Muscle layer of colon (tissue), 2 donors: ENCODE measurements at regions not wholly inside any gene's neighbourhood (a gene's known extent, or its start where the extent isn't known, plus 50 kb on each side); places are given as distances from the start of the nearest gene placed in this dataset.

Source experiments
- H3K27ac ChIP-seq: one replicate; pipeline ENCODE4 v1.7.0; 2013; ENCODE audit warnings: low read depth, mild to moderate bottlenecking, low read length, moderate library complexity
- H3K27me3 ChIP-seq, 2 donors: one replicate each; pipeline ENCODE4 v1.7.0; 2013; ENCODE audit warnings: low read length in 2 of 2, mild to moderate bottlenecking in 2 of 2; ENCODE audit not compliant: insufficient read depth in 2 of 2, control insufficient read depth in 1 of 2
- H3K36me3 ChIP-seq: one replicate; pipeline ENCODE4 v1.7.0; 2013; ENCODE audit warnings: mild to moderate bottlenecking, low read length; ENCODE audit not compliant: insufficient read depth
- H3K4me1 ChIP-seq: one replicate; pipeline ENCODE4 v1.7.0; 2013; ENCODE audit warnings: mild to moderate bottlenecking, low read length; ENCODE audit not compliant: insufficient read depth
- H3K4me3 ChIP-seq, 2 donors: one replicate each; pipeline ENCODE4 v1.7.0; 2013; ENCODE audit warnings: low read length in 2 of 2, low read depth in 1 of 2, mild to moderate bottlenecking in 1 of 2, moderate library complexity in 1 of 2
- H3K9ac ChIP-seq: one replicate; pipeline ENCODE4 v1.7.0; 2013; ENCODE audit warnings: low read length
- H3K9me3 ChIP-seq: one replicate; pipeline ENCODE4 v1.7.0; 2013; ENCODE audit warnings: mild to moderate bottlenecking, low read length
- donor health status: abdominal sarcoma.
- donor health status: Adenocarcinoma of cecum.

DNA sequence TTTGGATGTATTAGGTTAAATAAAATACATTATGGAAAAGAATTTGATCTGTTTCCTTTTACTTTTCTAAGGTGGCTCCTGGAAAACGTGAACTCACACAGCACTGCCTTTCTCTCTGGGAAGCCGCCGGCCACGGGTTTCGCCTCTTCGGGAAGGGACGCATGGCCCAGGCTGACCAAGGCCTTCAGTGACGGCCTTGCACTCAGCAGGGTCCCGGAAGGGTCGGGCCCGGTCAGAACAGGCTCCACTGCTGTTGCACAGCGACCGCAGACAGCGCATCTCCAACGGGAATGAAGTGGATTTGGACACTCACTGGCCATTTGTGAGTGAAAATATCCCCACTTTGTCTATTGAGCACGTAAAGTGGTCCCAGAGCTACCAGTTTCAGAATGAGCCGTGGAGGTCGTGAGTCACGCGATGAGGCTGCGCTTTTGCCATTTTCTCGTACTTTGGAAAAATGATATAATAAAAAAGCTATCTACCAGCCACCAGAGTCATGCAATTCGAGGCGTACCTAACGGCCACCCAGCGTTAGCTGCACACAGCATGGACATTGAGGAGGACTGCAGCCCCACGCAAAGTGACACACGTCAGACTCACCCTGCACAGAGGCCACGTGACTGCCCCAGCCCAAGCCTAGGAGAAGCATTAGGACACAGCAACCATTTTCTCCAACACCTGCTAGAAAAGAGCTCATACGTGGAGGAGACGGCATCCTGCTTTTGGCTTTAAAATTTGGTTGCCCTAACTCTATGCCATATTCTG lies 244.3 kb downstream of the TTLL2 start:
- Histone ChIP-seq H3K9me3 (no peaks in the 10 kb centered on the region), H3K27me3 (no peaks in the 10 kb centered on the region), H3K27ac (no peak overlapping the region), H3K36me3 (no peaks in the 10 kb centered on the region), H3K4me1 (peaks cover 14% of the 10 kb centered on the region), H3K9ac (no peak overlapping the region), H3K4me3 (no peak overlapping the region)

DNA sequence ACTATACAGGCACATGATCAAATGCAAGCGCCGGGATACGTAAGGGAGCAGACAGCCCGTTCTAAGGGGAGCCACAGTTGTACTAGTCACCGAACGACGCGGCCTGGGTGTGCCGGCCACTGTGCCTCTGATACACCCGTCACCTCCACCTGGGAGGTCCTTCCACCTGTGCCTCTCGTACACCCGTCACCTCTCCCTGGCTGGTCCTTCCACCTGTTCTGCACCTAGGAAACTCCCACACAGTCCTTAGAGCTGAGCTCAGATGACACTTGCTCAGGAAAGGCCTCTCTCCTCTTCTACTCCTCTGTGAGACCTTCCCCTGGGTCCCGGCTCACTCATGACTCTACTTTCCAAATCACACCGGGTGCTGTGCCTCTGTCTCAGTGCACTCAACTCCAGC lies 245.0 kb downstream of the TTLL2 start:
- Histone ChIP-seq H3K4me1 (peaks cover 14% of the 10 kb centered on the region), H3K9me3 (no peaks in the 10 kb centered on the region), H3K4me3 (no peak overlapping the region), H3K9ac (no peak overlapping the region), H3K27me3 (no peaks in the 10 kb centered on the region), H3K36me3 (no peaks in the 10 kb centered on the region), H3K27ac (no peak overlapping the region)

DNA sequence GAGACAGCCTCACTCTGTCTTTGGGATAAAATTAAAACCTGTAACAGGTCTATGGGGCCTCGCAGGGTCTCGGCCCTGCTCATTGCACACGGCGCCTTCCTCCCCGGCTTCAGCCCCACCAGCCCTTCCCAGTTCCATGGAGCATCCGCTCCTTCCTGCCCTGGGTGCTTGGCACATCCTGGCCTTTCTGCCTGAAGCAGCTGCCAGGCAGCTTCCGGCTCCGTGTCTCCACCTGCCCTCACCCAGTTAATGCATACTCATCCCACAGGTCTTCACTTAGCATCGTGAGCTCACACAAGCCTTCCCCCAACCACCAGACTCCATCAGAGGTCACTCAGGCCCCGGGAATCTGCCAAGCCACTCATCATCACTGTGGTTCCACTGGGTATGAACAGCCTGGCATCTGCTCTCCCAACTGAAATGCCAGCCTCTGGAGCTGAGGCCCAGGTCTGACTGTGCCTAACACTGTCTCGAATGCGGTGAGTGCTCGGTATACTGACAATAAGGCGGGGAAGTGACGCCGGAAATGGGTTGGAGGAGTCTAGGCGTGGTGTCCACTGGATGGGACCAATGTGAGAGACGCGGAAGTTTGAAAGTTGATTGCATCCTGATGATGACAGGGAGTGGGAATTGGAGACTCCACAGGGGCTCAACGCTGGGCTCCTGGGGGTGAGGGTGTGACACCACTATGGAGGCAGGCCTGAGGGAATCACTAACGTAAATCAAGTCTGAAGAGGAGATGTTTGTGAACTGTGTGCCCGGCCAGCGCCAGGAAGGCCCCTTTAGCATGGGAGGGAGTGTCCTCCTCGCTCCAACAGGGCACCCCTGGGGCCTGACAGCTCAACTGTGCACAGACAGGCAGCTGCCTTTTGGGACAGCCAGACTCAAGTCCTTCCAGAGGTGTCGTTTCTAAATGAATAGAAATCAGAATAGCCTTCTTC lies 245.8 kb downstream of the TTLL2 start:
- no peak overlapping the region for H3K4me3 ChIP-seq
- no peaks in the 10 kb centered on the region for H3K9me3 ChIP-seq
- H3K27me3 ChIP-seq, result no peaks in the 10 kb centered on the region
- peaks cover 14% of the 10 kb centered on the region for H3K4me1 ChIP-seq
- H3K9ac ChIP-seq, result no peak overlapping the region
- H3K27ac ChIP-seq, result no peak overlapping the region
- H3K36me3 ChIP-seq, result no peaks in the 10 kb centered on the region

DNA sequence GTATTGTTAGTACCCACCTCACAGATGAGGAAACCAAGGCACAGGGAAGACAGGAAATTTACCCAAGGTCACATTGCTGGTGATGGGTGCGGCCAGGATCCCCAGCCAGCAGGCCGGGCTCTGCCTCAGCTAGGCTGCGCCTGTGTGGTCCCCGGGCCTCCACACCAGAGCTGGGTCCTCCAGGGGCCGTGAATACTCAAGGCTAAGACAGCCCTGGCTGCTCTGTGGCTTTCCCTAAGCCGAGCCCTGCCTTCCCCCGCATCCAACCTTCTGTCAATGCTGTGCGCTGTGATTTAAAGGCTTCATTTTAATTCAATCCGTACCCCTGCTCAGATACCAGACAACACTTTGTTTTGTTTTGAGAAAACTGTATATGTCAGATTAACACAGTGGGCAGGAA lies 246.7 kb downstream of the TTLL2 start:
- Histone ChIP-seq H3K36me3 (no peaks in the 10 kb centered on the region), H3K27ac (no peak overlapping the region), H3K9me3 (no peaks in the 10 kb centered on the region), H3K4me3 (no peak overlapping the region), H3K4me1 (peaks cover 14% of the 10 kb centered on the region), H3K9ac (no peak overlapping the region), H3K27me3 (no peaks in the 10 kb centered on the region)

DNA sequence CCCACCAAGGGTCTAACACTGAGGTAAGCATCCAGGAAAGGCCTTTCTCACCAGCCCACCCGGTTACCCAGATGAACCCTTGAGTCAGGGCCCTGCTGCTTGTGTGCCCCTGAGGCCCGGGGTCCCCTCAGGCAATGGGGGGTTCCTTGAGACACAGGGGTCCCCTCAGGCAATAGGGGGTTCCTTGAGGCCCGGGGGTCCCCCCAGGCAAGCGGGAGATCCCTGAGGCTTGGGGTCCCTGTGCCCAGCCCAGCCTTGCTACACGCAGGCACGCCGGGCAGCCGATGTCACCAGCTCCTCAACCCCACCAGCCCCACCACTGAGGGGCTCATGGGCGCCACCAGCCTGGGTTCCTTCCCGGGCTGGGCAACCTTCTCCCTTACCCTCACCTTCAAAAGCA lies 247.2 kb downstream of the TTLL2 start:
- Histone ChIP-seq H3K9me3 (no peaks in the 10 kb centered on the region), H3K9ac (no peak overlapping the region), H3K4me3 (no peak overlapping the region), H3K4me1 (peaks cover 14% of the 10 kb centered on the region), H3K27me3 (no peaks in the 10 kb centered on the region), H3K36me3 (no peaks in the 10 kb centered on the region), H3K27ac (no peak overlapping the region)

DNA sequence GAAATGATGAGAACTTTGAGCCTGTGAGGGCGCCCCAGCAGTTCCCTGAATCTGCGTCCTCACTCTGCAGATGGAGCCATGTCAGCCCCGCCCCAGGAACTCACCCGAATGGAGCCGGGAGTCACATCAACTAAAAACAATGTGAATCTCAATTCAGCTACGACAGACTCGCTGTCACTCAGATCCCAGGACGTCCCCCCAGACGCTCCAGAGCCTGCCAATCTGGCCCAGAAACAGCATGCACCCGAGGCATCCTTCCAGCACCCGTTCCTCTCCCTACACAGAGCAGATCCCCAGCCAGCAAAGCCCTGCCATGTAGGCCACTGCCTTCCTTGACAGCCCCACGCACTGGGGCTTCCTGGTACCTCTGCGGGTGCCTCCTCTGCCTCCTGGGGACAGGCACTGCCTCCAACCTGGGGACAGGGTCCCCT lies 248.0 kb downstream of the TTLL2 start:
- Histone ChIP-seq H3K4me1 (peaks cover 14% of the 10 kb centered on the region), H3K27me3 (no peaks in the 10 kb centered on the region), H3K9me3 (no peaks in the 10 kb centered on the region), H3K27ac (no peak overlapping the region), H3K9ac (no peak overlapping the region), H3K36me3 (no peaks in the 10 kb centered on the region), H3K4me3 (peak overlapping the region in 1 of 2 donors; percentile 23)

DNA sequence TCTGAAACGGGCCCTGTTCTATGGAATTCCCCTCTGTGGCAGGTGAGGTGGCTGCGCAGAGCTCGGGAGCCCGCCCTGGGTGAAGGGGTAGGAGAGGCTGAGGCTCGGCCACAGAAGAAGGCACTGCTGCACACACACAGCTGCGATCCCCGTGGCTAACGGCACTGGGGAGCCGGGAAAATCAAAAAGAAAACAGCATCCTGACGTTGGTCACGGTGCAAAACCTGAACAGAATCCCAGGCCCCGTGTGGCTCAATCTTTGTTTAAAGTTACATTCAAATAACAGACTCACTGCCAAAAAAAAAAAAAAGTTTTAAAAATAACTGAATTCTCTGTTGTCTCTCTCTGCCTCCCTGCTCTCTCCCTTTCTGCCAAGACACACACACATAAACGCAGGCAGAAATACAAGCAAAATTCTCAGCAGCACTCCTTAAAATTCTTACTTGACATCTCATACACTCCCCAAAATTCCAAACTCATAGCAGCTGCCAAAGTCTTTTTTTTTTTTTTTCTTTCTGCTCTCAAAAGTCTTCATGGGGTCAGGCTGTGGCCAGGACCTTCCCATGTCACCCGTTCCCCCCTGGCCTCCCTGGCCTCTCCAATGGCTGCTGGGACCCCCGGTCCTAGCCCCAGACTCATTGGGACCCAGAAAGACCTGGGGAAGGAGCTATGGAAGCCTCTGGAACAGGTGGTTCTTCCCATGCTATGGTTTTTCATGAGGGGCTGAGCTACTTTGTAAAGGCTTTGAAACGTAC lies 248.8 kb downstream of the TTLL2 start:
- H3K9me3 ChIP-seq, result no peaks in the 10 kb centered on the region
- no peaks in the 10 kb centered on the region for H3K36me3 ChIP-seq
- H3K4me3 ChIP-seq, result peak overlapping the region in 1 of 2 donors; percentile 23
- H3K27ac ChIP-seq, result no peak overlapping the region
- H3K4me1 ChIP-seq, result peaks cover 14% of the 10 kb centered on the region
- no peaks in the 10 kb centered on the region for H3K27me3 ChIP-seq
- H3K9ac ChIP-seq, result no peak overlapping the region

DNA sequence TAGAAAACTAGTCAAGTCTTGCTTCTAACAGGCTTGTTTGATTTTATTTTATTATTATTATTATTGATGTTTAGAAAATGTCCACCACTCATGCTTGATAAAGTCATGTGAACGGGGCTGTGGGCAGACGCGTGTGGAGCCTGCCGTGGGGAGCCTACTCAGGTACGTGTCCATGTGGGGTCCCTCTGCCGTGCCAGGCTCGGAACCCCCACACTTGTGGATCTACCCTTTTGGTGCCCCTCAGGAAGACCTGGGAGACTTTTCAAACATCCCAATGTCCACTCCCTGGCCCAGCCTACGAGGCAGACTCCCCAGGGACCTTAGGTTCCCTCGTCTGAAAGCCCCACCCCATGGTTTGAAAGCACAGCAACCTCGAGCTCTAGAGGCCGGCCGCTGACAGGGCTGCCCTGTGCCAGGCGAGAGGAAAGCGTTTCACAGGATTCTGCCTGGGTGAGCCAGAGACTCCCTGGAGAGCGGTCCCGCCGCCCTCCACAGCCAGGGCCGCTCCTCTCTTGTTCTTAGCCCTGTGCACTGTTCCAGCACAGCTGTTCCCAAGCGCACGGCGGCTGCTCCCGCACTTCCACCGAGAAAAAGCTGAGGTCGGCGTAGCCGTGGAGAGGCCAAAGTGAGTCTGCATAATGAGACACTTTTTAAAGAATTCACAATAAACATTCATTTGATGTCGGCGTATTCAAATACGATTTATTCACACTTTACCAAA lies 249.7 kb downstream of the TTLL2 start:
- no peak overlapping the region for H3K27ac ChIP-seq
- H3K36me3 ChIP-seq, result no peaks in the 10 kb centered on the region
- H3K9ac ChIP-seq, result no peak overlapping the region
- H3K9me3 ChIP-seq, result no peaks in the 10 kb centered on the region
- H3K4me1 ChIP-seq, result peaks cover 14% of the 10 kb centered on the region
- H3K4me3 ChIP-seq, result no peak overlapping the region
- H3K27me3 ChIP-seq, result no peaks in the 10 kb centered on the region

DNA sequence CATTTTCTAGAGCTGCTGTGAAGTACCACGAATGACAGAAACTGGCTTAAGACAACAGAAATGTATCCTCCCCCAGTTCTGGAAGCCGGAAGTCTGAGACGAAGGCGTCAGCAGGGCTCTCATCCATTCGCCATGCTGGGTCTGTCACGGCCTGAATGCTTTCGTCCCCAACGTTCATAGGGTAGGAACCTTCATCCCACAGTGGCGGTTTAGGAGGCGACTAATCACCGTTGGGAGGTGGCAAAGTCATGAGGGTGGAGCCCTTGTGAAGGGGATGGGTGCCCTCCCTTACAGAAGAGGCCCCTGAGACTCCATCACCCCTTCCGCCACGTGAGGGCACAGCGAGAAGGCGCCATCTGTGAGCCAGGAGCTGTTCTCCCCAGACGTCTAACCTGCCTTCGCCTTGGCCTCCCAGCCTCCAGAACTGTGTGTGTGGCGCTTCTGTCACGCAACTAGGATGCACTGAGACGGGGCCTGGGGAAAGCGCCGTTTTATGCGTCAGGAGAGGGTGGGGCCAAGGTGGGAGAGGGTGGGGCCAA lies 250.3 kb downstream of the TTLL2 start:
- Histone ChIP-seq H3K36me3 (no peaks in the 10 kb centered on the region), H3K27ac (no peak overlapping the region), H3K9me3 (no peaks in the 10 kb centered on the region), H3K4me3 (no peak overlapping the region), H3K9ac (no peak overlapping the region), H3K4me1 (peaks cover 14% of the 10 kb centered on the region), H3K27me3 (no peaks in the 10 kb centered on the region)

DNA sequence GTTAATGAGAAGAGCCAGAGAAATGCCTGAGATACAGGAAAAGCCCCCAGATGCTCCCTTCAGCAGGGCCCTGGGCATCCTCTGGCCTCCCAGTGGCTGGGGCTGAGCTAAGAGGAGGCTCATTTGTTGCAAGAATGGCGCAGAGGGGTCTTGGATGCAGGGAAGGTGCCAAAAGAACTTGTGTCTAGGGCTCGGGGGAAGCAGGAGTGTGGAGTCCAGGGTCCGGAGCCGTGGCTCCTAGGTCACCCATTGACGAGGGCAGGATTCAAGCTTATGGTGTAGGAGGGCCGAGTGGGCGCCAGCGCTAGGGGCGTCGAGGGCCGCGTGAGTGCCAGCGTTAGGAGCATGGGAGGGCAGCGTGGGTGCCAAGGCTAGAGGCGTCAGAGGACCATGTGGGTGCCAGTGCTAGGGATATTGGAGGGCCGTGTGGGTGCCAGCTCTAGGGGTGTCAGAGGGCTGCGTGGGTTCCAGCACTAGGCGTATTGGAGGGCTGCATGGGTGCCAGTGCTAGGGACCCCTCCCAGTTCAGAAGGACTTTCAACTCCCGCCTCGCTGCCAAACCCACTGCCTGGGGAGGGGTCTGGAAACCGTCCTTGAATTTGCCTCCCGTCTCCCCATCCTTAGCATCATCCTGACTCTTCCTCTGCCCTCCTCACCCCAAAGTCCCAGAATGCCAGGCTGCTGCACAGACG lies 250.5 kb upstream of the AFDN start:
- Histone ChIP-seq H3K9ac (no peak overlapping the region), H3K4me1 (peaks cover 14% of the 10 kb centered on the region), H3K36me3 (no peaks in the 10 kb centered on the region), H3K9me3 (no peaks in the 10 kb centered on the region), H3K27me3 (no peaks in the 10 kb centered on the region), H3K4me3 (no peak overlapping the region), H3K27ac (no peak overlapping the region)
